ENCODE measurements at regions not wholly inside any gene's neighbourhood (a gene's known extent, or its start where the extent isn't known, plus 50 kb on each side); places are given as distances from the start of the nearest gene placed in this dataset.
"Not testable (repeated sequence)": the region's sequence is repeated elsewhere in the genome, so short reads cannot be mapped to it uniquely, and the experiment has no call there.

DNA sequence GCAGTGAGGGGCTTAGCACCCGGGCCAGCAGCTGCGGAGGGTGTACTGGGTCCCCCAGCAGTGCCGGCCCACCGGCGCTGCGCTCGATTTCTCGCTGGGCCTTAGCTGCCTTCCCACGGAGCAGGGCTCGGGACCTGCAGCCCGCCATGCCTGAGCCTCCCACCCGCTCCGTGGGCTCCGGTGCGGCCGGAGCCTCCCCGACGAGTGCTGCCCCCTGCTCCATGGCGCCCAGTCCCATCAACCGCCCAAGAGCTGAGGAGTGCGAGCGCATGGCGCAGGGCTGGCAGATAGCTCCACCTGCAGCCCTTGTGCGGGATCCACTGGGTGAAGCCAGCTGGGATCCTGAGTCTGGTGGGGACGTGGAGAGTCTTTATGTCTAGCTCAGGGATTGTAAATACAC, 813.1 kb downstream of the CCSER2 start:
- TF ChIP-seq, protein P1, sequence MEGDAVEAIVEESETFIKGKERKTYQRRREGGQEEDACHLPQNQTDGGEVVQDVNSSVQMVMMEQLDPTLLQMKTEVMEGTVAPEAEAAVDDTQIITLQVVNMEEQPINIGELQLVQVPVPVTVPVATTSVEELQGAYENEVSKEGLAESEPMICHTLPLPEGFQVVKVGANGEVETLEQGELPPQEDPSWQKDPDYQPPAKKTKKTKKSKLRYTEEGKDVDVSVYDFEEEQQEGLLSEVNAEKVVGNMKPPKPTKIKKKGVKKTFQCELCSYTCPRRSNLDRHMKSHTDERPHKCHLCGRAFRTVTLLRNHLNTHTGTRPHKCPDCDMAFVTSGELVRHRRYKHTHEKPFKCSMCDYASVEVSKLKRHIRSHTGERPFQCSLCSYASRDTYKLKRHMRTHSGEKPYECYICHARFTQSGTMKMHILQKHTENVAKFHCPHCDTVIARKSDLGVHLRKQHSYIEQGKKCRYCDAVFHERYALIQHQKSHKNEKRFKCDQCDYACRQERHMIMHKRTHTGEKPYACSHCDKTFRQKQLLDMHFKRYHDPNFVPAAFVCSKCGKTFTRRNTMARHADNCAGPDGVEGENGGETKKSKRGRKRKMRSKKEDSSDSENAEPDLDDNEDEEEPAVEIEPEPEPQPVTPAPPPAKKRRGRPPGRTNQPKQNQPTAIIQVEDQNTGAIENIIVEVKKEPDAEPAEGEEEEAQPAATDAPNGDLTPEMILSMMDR (IDR thresholded peaks at IDR 0.05): not testable (repeated sequence)
- TF ChIP-seq POLR2A (IDR thresholded peaks at IDR 0.05): not testable (repeated sequence)
